Activated T-cell treated with anti-CD3 and anti-CD28 coated beads, Interleukin-2, amount 50 U/mL, for 4 hours (primary cell): ENCODE measurements at regions not wholly inside any gene's neighbourhood (a gene's known extent, or its start where the extent isn't known, plus 50 kb on each side); places are given as distances from the start of the nearest gene placed in this dataset.

Experiments used
- ATAC-seq, 2 donors: fragments of 200-7000 bp; cut with Tn5 transposase; one replicate each; pipeline ENCODE4 v1.10.0; 2021
- DNase-seq: peaks from one replicate; pipeline ENCODE4 v3.0.0-alpha.2; 2020
- H3K27me3 Mint-ChIP-seq: one replicate; pipeline ENCODE4 v1.8.0; 2021; ENCODE audit warnings: low read depth, mixed read lengths
- H3K36me3 Mint-ChIP-seq: one replicate; pipeline ENCODE4 v1.8.0; 2022; ENCODE audit warnings: mixed read lengths; ENCODE audit not compliant: insufficient read depth
- H3K4me1 Mint-ChIP-seq: one replicate; pipeline ENCODE4 v1.8.0; 2021; ENCODE audit warnings: low read depth, mixed read lengths
- H3K4me3 Mint-ChIP-seq: one replicate; pipeline ENCODE4 v1.8.0; 2021; ENCODE audit warnings: mild to moderate bottlenecking, moderate library complexity, mixed read lengths
- H3K9me3 Mint-ChIP-seq: one replicate; pipeline ENCODE4 v1.8.0; 2021; ENCODE audit warnings: mixed read lengths

DNA sequence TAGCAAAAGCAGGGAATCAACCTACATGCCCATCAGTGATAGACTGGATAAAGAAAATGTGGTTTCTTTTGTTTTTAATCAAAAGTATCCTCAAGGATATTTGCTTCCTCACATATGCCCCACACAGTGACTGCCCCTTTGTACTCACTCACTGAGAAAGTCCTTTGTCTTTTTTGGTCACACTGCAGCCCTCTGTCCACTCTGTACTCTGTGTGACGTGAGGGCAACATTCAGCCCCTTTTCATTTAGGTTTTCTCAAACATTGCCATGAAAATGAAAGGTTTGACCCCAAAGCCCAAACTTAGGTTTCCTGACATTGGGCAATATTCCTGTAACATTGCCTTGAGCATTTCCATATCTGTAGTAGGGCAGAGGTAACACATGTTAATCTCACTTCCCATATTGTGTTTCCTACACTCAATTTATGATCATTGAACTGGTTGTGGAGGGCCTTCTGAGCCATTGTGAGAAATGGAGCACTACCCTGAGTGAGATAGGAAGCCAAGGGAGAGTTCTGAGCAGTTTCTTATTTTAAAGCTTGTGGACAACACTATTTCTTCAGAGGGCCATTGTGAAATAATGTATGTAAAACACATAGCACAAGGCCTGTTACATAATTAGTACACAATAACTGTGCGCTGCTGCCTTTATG, 501.9 kb upstream of the C1orf87 start:
- Mint-ChIP-seq H3K4me3 (no peak overlapping the region), H3K36me3 (no peaks in the 10 kb centered on the region), H3K9me3 (no peaks in the 10 kb centered on the region), H3K4me1 (no peaks in the 10 kb centered on the region), H3K27me3 (peaks cover 2% of the 10 kb centered on the region)
- DNase-seq, result no peak
- no peak for ATAC-seq

DNA sequence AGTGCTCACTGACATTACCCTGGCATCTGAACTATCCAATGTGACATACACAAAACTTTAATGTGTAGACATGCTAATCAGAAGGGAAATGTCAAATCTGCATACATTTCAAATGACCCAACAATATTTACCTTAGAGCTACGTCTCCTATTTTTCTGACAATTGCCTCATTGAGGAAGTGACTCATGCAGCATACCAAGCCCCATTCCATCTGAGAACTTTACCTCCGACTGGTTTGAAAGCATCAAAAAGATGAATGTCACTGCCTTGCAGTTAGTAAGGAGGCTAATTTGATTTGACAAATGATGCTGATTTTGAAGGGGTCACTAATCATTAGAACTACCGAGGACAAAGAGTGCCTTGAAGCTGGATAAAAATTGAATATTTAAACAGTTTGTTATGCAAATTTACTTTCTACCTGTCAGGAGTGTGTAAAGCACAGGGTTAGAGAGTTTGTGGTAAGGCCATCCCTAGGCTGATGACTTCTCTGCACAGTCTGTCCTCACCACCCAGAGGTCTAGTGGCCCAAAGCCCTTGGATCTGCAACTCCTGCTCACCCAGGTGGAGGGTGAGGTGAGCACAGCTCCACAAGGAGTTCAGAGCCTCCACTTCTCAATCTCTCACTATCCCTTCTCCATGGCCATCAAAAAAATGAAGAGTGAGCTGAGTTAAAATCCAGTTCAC, 500.3 kb upstream of the C1orf87 start:
- H3K36me3 Mint-ChIP-seq, result no peaks in the 10 kb centered on the region
- H3K9me3 Mint-ChIP-seq, result no peaks in the 10 kb centered on the region
- peaks cover 2% of the 10 kb centered on the region for H3K27me3 Mint-ChIP-seq
- H3K4me1 Mint-ChIP-seq, result no peaks in the 10 kb centered on the region
- ATAC-seq (no peak), DNase-seq (no peak)
- no peak overlapping the region for H3K4me3 Mint-ChIP-seq

DNA sequence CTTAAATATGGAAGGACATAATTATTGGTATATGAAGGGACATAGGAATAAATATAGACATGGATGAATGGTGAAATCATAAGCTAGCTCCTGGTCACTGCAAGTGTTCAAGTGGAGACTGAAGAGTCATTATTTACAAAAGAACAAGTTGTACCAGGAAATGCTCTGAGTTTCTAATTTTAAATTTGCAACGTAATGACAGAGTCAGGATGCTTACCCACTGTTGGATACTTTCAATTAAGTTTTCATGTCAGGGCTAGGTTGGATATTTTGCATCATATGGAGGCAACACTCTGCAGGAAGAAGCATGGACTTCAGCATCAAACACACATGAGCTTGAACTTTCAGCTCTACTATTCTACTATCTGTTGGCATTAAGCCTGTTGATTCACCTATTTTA, 499.6 kb upstream of the C1orf87 start:
- H3K4me3 Mint-ChIP-seq, result no peak overlapping the region
- DNase-seq (no peak), ATAC-seq (no peak)
- no peaks in the 10 kb centered on the region for H3K4me1 Mint-ChIP-seq
- H3K36me3 Mint-ChIP-seq, result no peaks in the 10 kb centered on the region
- H3K9me3 Mint-ChIP-seq, result no peaks in the 10 kb centered on the region
- peaks cover 2% of the 10 kb centered on the region for H3K27me3 Mint-ChIP-seq

DNA sequence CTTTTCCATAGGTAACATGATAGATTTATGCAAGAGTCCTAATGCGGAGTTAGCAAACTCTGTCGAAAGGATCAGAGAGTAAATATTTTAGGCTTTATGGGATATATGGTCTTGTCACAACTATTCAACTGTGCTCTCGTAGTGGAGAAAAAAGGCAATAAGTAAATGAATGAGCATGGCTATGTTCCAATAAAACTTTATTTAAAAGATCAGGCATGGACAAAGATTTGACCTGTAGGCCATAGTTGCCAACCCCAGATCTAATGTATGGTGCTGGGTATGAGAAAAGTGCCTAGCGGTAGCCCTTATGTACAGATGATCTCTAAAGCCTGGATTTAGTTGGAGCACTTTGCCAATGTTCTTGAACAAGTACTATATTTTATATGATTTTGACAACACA, 498.8 kb upstream of the C1orf87 start:
- no peaks in the 10 kb centered on the region for H3K9me3 Mint-ChIP-seq
- no peaks in the 10 kb centered on the region for H3K36me3 Mint-ChIP-seq
- no peak for DNase-seq
- no peak overlapping the region for H3K4me3 Mint-ChIP-seq
- no peak for ATAC-seq
- peaks cover 2% of the 10 kb centered on the region for H3K27me3 Mint-ChIP-seq
- H3K4me1 Mint-ChIP-seq, result no peaks in the 10 kb centered on the region

DNA sequence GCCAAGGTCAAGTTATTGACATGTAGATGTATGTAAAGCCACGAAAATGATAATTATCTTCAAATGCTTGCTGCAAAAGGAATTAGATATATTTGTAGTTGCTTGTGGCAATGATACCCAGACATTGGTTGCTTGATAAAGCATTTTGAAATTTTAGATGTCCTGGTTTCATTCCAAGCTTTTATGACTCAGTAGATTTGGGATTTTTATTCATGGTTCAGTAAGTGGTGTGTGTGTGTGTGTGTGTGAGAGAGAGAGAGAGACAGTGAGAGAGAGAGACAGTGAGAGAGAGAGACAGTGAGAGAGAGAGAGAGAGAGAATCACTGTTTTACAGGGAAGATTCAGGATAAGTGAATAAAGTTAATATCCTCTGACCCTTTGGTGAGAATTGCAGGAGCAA, 498.2 kb upstream of the C1orf87 start:
- no peaks in the 10 kb centered on the region for H3K4me1 Mint-ChIP-seq
- H3K27me3 Mint-ChIP-seq, result peaks cover 2% of the 10 kb centered on the region
- H3K9me3 Mint-ChIP-seq, result no peaks in the 10 kb centered on the region
- H3K36me3 Mint-ChIP-seq, result no peaks in the 10 kb centered on the region
- DNase-seq (no peak), ATAC-seq (no peak)
- H3K4me3 Mint-ChIP-seq, result no peak overlapping the region

DNA sequence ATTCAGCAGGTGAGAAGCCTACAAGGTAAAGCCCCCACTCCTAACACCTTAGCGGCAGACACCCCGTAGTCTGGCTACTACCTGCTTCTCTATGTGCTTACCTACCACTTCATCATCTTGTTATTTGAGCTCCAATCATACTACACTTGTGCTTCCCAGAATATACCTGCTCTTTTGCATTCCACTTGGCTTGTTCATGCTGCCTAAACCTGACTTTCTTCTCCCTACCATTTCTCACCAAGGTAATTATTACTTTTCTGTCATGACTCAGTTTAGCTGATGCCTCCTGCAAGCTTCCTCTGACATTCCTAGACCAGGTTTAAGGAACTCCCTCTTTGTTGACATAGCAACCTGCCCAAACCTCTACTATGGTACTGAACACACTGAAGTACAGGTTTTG, 495.6 kb upstream of the C1orf87 start:
- ATAC-seq (no peak), DNase-seq (no peak)
- Mint-ChIP-seq H3K9me3 (no peaks in the 10 kb centered on the region), H3K4me1 (no peaks in the 10 kb centered on the region), H3K4me3 (no peak overlapping the region), H3K27me3 (no peaks in the 10 kb centered on the region), H3K36me3 (no peaks in the 10 kb centered on the region)

DNA sequence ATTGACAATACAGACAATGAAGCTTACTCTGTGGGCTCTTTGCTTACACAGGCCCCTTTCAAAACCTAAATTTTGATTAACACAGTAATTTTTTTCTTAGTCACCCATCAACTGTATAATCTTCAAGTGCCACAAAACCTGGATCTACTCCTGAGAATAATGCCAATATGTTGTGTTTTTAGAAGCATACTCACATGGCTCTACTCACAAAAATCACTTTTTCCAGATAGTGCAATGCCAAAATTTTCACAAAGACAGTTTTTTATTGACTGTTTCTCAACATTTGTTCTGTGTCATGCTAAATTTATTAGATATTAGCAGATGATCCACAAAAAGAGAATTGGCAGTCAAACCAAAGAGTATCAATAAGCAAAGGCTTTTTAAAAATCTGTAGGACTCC, 493.7 kb upstream of the C1orf87 start:
- Mint-ChIP-seq H3K4me3 (no peak overlapping the region), H3K4me1 (no peaks in the 10 kb centered on the region), H3K36me3 (no peaks in the 10 kb centered on the region), H3K9me3 (no peaks in the 10 kb centered on the region), H3K27me3 (no peaks in the 10 kb centered on the region)
- no peak for ATAC-seq
- no peak for DNase-seq

DNA sequence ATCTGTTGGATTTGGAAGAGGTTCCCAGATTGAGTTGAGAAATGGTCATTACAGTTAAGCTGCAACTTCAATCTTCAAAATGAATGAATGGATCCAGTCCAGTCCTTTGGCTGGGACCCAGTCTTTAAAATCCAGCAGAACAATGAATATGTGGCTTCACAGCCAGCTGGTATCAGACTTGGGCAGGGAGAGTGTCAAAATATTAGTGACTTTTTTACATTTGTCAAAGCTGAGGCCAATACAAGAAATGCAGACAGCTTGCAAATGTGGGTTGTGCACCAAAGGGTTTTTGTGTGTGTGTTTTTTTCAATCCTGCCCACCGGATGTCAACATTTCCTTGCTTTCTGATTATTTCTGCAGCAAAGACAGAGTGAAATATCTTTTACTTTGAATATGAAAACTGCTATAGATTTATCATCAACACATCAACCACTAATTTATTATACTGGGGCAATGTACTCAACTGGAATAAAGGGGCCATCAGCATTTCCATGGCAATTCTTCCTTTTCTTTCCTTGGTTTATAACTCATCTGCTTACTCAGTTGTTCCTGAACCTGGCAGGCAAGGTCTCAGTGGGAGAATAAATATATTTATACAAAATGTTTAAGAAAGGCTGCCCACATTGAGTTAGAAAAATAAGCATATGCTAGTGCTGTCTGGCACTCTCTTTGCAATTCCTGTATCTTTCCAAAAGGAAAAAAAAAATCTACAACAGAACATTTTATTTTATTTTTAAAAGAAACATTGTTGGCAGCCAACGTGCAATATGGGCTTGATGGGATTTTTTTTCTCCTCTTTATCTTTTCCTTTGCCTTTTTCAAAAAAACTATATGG, 491.6 kb upstream of the C1orf87 start:
- Mint-ChIP-seq H3K9me3 (no peaks in the 10 kb centered on the region), H3K27me3 (no peaks in the 10 kb centered on the region), H3K4me1 (no peaks in the 10 kb centered on the region), H3K4me3 (no peak overlapping the region), H3K36me3 (no peaks in the 10 kb centered on the region)
- no peak for DNase-seq
- ATAC-seq, result no peak

DNA sequence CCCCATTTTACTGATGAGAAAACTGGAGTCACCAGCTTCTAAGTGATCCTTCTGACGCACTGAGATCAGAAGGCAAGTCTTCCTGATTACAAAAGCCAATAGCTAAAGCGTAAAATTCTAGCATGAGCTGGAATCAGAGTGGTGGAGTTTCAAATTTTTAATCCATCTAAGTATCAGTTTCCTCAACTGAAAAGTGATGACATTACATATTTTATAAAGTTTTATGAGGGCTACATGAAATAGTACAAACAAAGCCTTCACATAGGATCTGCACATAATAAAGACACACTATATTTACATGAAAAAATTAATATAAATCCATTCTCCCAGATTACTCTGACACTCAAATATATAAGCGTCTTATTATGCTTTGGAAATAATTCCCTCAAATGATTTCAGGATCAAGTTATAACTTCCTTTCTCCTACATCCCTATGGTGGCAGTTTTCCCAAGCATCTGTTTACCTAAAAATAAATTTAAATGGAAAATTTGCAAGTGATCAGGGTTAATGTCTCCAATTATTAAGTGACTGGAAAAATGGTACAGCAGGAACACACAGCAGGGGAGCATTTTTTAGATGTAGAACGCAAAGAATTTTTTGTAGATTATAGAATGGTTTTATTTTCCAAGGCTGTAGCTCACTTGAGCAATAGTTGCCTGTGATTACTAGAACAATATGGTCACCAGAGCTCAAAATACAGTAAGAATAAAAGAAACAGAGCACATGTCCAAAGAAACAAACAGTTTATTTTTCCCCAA, 490.4 kb upstream of the C1orf87 start:
- no peak for ATAC-seq
- DNase-seq, result no peak
- H3K27me3 Mint-ChIP-seq, result no peaks in the 10 kb centered on the region
- H3K9me3 Mint-ChIP-seq, result peaks cover 3% of the 10 kb centered on the region
- H3K4me3 Mint-ChIP-seq, result no peak overlapping the region
- H3K4me1 Mint-ChIP-seq, result no peaks in the 10 kb centered on the region
- H3K36me3 Mint-ChIP-seq, result no peaks in the 10 kb centered on the region

DNA sequence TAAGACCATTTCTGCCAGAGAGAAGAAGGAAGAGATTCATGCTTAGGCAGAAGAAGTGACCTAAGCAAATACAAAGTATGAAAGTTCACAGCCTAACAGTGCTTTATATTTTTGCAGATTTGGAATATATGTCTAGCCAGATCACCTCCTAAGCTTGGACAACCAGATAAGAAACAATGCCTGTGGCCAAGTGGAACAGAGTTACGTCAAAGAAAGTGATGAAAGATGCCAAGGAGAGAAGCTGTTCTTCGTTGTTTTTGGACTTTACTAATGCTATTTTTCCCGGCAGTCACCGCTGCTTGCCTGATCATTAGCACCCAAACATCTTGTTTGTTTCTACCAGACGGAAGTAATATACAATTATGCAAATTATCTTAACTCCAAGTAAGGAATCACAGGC, 489.2 kb upstream of the C1orf87 start:
- Mint-ChIP-seq H3K36me3 (no peaks in the 10 kb centered on the region), H3K27me3 (no peaks in the 10 kb centered on the region), H3K4me1 (no peaks in the 10 kb centered on the region), H3K9me3 (peaks cover 3% of the 10 kb centered on the region), H3K4me3 (no peak overlapping the region)
- DNase-seq (no peak), ATAC-seq (no peak)

DNA sequence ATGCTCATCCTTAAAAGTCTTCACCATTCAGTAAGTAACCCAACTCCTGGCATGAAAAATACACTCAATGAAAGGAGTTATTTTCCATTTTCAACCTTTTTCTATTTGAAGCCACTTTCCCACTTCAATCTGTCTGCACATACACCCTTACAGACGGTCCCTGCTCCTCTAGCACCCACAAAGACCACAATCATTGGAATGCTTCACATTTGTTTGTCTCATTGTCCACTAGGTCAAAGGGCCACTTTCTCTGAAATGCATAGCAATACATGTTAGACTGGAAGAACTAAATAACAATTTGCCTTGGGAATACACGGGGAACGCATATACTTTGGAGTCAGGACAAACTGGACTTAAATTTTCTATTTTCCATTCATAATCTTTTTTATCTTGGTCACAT, 487.1 kb upstream of the C1orf87 start:
- ATAC-seq (no peak), DNase-seq (no peak)
- Mint-ChIP-seq H3K4me1 (no peaks in the 10 kb centered on the region), H3K4me3 (no peak overlapping the region), H3K9me3 (peaks cover 3% of the 10 kb centered on the region), H3K27me3 (no peaks in the 10 kb centered on the region), H3K36me3 (no peaks in the 10 kb centered on the region)

DNA sequence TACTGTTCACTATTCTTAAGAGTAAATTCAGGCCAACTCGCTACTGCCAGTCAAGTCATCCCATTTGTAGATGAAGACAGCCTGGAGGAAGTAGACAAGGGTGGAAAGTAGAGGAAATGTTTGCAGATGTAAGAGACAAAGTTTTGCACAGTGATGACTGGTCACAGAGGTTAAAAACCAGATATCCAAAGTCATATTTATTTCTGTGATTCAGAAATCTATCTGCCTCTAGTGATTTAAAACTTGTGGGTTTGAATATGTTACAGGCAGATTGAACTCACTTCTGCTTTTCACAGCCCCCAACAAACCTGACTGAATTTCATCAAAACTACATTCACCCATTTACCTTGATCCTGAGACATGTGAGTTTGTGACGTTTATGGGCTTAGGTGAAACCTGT, 484.7 kb upstream of the C1orf87 start:
- no peaks in the 10 kb centered on the region for H3K4me1 Mint-ChIP-seq
- H3K9me3 Mint-ChIP-seq, result peaks cover 3% of the 10 kb centered on the region
- no peak overlapping the region for H3K4me3 Mint-ChIP-seq
- ATAC-seq (no peak), DNase-seq (no peak)
- H3K27me3 Mint-ChIP-seq, result no peaks in the 10 kb centered on the region
- H3K36me3 Mint-ChIP-seq, result no peaks in the 10 kb centered on the region

DNA sequence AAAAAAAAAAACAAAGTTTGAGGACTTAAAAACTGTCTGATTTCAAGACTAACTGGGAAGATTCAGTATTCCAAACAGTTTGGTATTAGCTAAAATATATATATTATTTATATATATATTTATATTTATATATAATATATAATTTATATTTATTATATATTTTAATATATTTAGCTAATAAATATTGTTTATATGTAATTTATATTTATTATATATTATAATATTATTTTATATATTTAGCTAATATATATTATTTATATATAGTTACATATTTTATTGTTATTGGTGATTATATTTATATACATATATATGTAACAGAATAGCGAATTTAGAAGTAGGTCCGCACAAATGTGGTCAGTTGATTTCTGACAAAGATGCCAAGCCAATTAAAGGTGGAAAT, 480.2 kb upstream of the C1orf87 start:
- Mint-ChIP-seq H3K9me3 (peaks cover 4% of the 10 kb centered on the region), H3K27me3 (no peaks in the 10 kb centered on the region), H3K4me1 (no peaks in the 10 kb centered on the region), H3K4me3 (no peak overlapping the region), H3K36me3 (no peaks in the 10 kb centered on the region)
- DNase-seq (no peak), ATAC-seq (no peak)

DNA sequence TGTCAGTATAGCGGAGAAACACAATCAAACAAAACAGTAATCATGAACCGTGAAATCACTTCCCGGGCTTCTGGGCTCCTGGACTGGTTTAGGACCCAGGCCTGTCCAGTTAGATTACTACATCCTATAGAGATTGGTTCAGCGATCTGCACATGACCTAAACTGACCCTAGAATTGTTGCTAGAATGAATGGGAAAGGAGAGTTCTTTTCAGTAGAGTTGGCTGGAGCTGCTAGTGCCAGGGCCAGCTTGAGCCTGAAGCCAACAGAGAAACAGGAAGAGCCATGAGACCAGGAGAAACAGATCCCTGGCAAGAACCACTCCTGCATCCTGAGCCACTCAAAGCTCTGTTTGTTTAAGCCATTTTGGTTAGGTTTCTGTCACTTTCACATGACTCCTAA, 474.3 kb upstream of the C1orf87 start:
- ATAC-seq (no peak), DNase-seq (no peak)
- Mint-ChIP-seq H3K9me3 (peaks cover 1% of the 10 kb centered on the region), H3K4me1 (no peaks in the 10 kb centered on the region), H3K27me3 (no peaks in the 10 kb centered on the region), H3K36me3 (no peaks in the 10 kb centered on the region), H3K4me3 (no peak overlapping the region)
